ENCODE measurements at regions not wholly inside any gene's neighbourhood (a gene's known extent, or its start where the extent isn't known, plus 50 kb on each side); places are given as distances from the start of the nearest gene placed in this dataset.

- no peak overlapping the region for H3K4me3 ChIP-seq (ENCODE audit: insufficient read depth, low read depth, low read length)
- CTCF ChIA-PET = no interaction called here
- H3K9me1 ChIP-seq (ENCODE audit: insufficient read depth, low read length) = no peaks in the 10 kb centered on the region
- H3K9ac ChIP-seq (ENCODE audit: low read depth, low read length) = no peak overlapping the region
- H2AFZ ChIP-seq (replicated peaks; ENCODE audit: low read length, poor library complexity) = no peak overlapping the region
- no peaks in the 10 kb centered on the region for H3K27me3 ChIP-seq (ENCODE audit: control insufficient read depth, insufficient read depth, low read length)
- H3K56ac ChIP-seq (ENCODE audit: extremely low read depth, insufficient read depth, low read length) = no peak overlapping the region
- H2AK5ac ChIP-seq (ENCODE audit: low read depth, low read length) = no peak overlapping the region
- DNase-seq (no peak), ATAC-seq (ENCODE audit: low read depth) (no peak)
- no peak overlapping the region for H2BK15ac ChIP-seq (ENCODE audit: low read depth, low read length)
- H3K4me2 ChIP-seq (ENCODE audit: low read depth, low read length) = no peak overlapping the region
- no peak overlapping the region for H2AK9ac ChIP-seq (replicated peaks; ENCODE audit: low read depth, low read length, poor library complexity)
- no peaks in the 10 kb centered on the region for H3K79me1 ChIP-seq (ENCODE audit: low read depth in 1 of 2, low read length in 2 of 2)
- BruUV-seq (replicated peaks) = no TSS peak
- dilution Hi-C loops (cut with HindIII; ENCODE audit: low sequenced_read_pairs, unreplicated experiment) (no loop called here), intact Hi-C loops (cut with micrococcal nuclease) (no loop called here), in situ Hi-C loops (cut with MboI; ENCODE audit: low sequenced_read_pairs) (no loop called here)
- POLR2A ChIA-PET (ENCODE audit: unreplicated experiment) = no interaction called here
- H4K20me1 ChIP-seq (ENCODE audit: insufficient read depth, low read length) = no peaks in the 10 kb centered on the region
- no peak overlapping the region for H4K5ac ChIP-seq (ENCODE audit: low read depth, low read length)
- H3K36me3 ChIP-seq (ENCODE audit: control insufficient read depth, insufficient read depth, low read length) = no peaks in the 10 kb centered on the region
- WGBS, 2 experiments (ENCODE audit: extremely low coverage in 2 of 2, insufficient read length in 1 of 2) = no CpG with 5 or more reads among the region's 2 CpGs
- no peak overlapping the region for H3K14ac ChIP-seq (replicated peaks; ENCODE audit: low read depth, low read length)
- TF ChIP-seq BHLHE40 (IDR thresholded peaks at IDR 0.05; ENCODE audit: low read depth, low read length) = no peak
- TF ChIP-seq POLR2A (IDR thresholded peaks at IDR 0.05; ENCODE audit: low read depth, low read length) = no peak
- no peak for TF ChIP-seq RCOR1 (IDR thresholded peaks at IDR 0.05; ENCODE audit: insufficient replicate concordance, low read length)
- TF ChIP-seq NFE2L2 (IDR thresholded peaks at IDR 0.05; ENCODE audit: low read depth, low read length) = no peak
- no peak for TF ChIP-seq CTCF (conservative IDR thresholded peaks at IDR 0.05; ENCODE audit: low read depth, low read length)
- no peak for TF ChIP-seq FOS (IDR thresholded peaks at IDR 0.05; ENCODE audit: low read depth, low read length)
- no peak for TF ChIP-seq RFX5 (IDR thresholded peaks at IDR 0.05; ENCODE audit: low read depth, low read length)
- TF ChIP-seq, protein P1, sequence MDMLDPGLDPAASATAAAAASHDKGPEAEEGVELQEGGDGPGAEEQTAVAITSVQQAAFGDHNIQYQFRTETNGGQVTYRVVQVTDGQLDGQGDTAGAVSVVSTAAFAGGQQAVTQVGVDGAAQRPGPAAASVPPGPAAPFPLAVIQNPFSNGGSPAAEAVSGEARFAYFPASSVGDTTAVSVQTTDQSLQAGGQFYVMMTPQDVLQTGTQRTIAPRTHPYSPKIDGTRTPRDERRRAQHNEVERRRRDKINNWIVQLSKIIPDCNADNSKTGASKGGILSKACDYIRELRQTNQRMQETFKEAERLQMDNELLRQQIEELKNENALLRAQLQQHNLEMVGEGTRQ (IDR thresholded peaks at IDR 0.05; ENCODE audit: low read depth, low read length) = no peak
- TF ChIP-seq MAFK (IDR thresholded peaks at IDR 0.05; ENCODE audit: low read depth, low read length) = no peak
- no peak for TF ChIP-seq MXI1 (IDR thresholded peaks at IDR 0.05; ENCODE audit: borderline replicate concordance, low read depth, low read length)
- TF ChIP-seq CEBPB (IDR thresholded peaks at IDR 0.05; ENCODE audit: low read depth, low read length) = no peak
- H4K8ac ChIP-seq (ENCODE audit: low read depth in 2 of 2, low read length in 2 of 2) = no peak overlapping the region
- H3K23ac ChIP-seq (ENCODE audit: low read depth, low read length) = no peak overlapping the region
- H2BK20ac ChIP-seq (ENCODE audit: low read depth, low read length) = no peak overlapping the region
- H3K27ac ChIP-seq (ENCODE audit: insufficient read depth, low read length) = no peak overlapping the region
- no peak overlapping the region for H3K18ac ChIP-seq (ENCODE audit: low read depth, low read length)
- H3K4me1 ChIP-seq (ENCODE audit: control insufficient read depth, insufficient read depth, low read length) = no peaks in the 10 kb centered on the region
- H3K4ac ChIP-seq (ENCODE audit: low read depth, low read length) = no peak overlapping the region
- H3K9me3 ChIP-seq (ENCODE audit: control insufficient read depth, insufficient read depth, low read length) = peaks cover 4% of the 10 kb centered on the region; the same call in 1 of the 2 replicates
- H4K91ac ChIP-seq (ENCODE audit: insufficient read depth, low read depth, low read length) = no peak overlapping the region
- no peak overlapping the region for H2BK120ac ChIP-seq (ENCODE audit: low read depth, low read length)
- H2BK5ac ChIP-seq (ENCODE audit: low read depth, low read length, poor library complexity, severe bottlenecking) = no peak overlapping the region
Observed at GRCh38 chrX:143455046-143455445, 62.2 kb downstream of the SPANXN3 start.

Data from IMR-90 (cell line).